ENCODE measurements at regions not wholly inside any gene's neighbourhood (a gene's known extent, or its start where the extent isn't known, plus 50 kb on each side); places are given as distances from the start of the nearest gene placed in this dataset.

- Histone ChIP-seq H3K9me3 (ENCODE audit: low read length) (no peaks in the 10 kb centered on the region), H3K9me2 (ENCODE audit: low read depth, low read length) (no peaks in the 10 kb centered on the region), H3K27me3 (ENCODE audit: insufficient read depth, low read length) (0 out of 2 replicates have a peak, but pooled peaks cover 6% of the 10 kb centered on the region), H4K20me1 (ENCODE audit: insufficient read depth, low read length) (no peaks in the 10 kb centered on the region), H3K36me3 (ENCODE audit: insufficient read depth, low read length) (no peaks in the 10 kb centered on the region), H3K4me1 (ENCODE audit: insufficient read depth, low read length, severe bottlenecking) (no peaks in the 10 kb centered on the region), H2AFZ (ENCODE audit: low read length) (no peak overlapping the region), H3K79me2 (ENCODE audit: insufficient read depth, low read length) (no peaks in the 10 kb centered on the region), H3F3A (ENCODE audit: insufficient read depth, low read length) (no peaks in the 10 kb centered on the region), H3K4me3 (ENCODE audit: low read depth, low read length, poor library complexity, severe bottlenecking) (no peak overlapping the region), H3K27ac (ENCODE audit: low read depth, low read length, poor library complexity, severe bottlenecking) (no peak overlapping the region), H3K9ac (ENCODE audit: low read length) (no peak overlapping the region), H3K4me2 (ENCODE audit: low read length) (no peak overlapping the region)
- TF ChIP-seq EZH2 (IDR thresholded peaks at IDR 0.05; ENCODE audit: borderline replicate concordance, low read length) = no peak
- TF ChIP-seq CTCF (IDR thresholded peaks at IDR 0.05; ENCODE audit: low read length) = no peak
These were observed 157.8 kb downstream of the FGF18 start for GRCh38 chr5:171577042-171577758.

- Histone ChIP-seq H3K9ac (ENCODE audit: low read length) (no peak overlapping the region), H3K27ac (ENCODE audit: low read depth, low read length, poor library complexity, severe bottlenecking) (no peak overlapping the region), H3K36me3 (ENCODE audit: insufficient read depth, low read length) (no peaks in the 10 kb centered on the region), H3K4me3 (ENCODE audit: low read depth, low read length, poor library complexity, severe bottlenecking) (no peak overlapping the region), H4K20me1 (ENCODE audit: insufficient read depth, low read length) (no peaks in the 10 kb centered on the region), H3K9me3 (ENCODE audit: low read length) (no peaks in the 10 kb centered on the region), H3K4me2 (ENCODE audit: low read length) (no peak overlapping the region), H3K4me1 (ENCODE audit: insufficient read depth, low read length, severe bottlenecking) (no peaks in the 10 kb centered on the region), H2AFZ (ENCODE audit: low read length) (no peak overlapping the region), H3K9me2 (ENCODE audit: low read depth, low read length) (no peaks in the 10 kb centered on the region), H3F3A (ENCODE audit: insufficient read depth, low read length) (no peaks in the 10 kb centered on the region), H3K79me2 (ENCODE audit: insufficient read depth, low read length) (no peaks in the 10 kb centered on the region), H3K27me3 (ENCODE audit: insufficient read depth, low read length) (0 out of 2 replicates have a peak, but pooled peaks cover 6% of the 10 kb centered on the region)
- TF ChIP-seq CTCF (IDR thresholded peaks at IDR 0.05; ENCODE audit: low read length) (no peak), EZH2 (IDR thresholded peaks at IDR 0.05; ENCODE audit: borderline replicate concordance, low read length) (no peak)
These were observed 158.8 kb downstream of the FGF18 start for GRCh38 chr5:171578049-171578828.

GRCh38 chr5:171578829-171579491, 159.5 kb downstream of the FGF18 start:
- H2AFZ ChIP-seq (ENCODE audit: low read length) = no peak overlapping the region
- H3K36me3 ChIP-seq (ENCODE audit: insufficient read depth, low read length) = no peaks in the 10 kb centered on the region
- H3F3A ChIP-seq (ENCODE audit: insufficient read depth, low read length) = no peaks in the 10 kb centered on the region
- H3K4me1 ChIP-seq (ENCODE audit: insufficient read depth, low read length, severe bottlenecking) = no peaks in the 10 kb centered on the region
- H3K27me3 ChIP-seq (ENCODE audit: insufficient read depth, low read length) = 0 out of 2 replicates have a peak, but pooled peaks cover 6% of the 10 kb centered on the region
- no peak overlapping the region for H3K27ac ChIP-seq (ENCODE audit: low read depth, low read length, poor library complexity, severe bottlenecking)
- no peaks in the 10 kb centered on the region for H4K20me1 ChIP-seq (ENCODE audit: insufficient read depth, low read length)
- H3K4me3 ChIP-seq (ENCODE audit: low read depth, low read length, poor library complexity, severe bottlenecking) = no peak overlapping the region
- H3K9me2 ChIP-seq (ENCODE audit: low read depth, low read length) = no peaks in the 10 kb centered on the region
- H3K79me2 ChIP-seq (ENCODE audit: insufficient read depth, low read length) = no peaks in the 10 kb centered on the region
- no peak overlapping the region for H3K4me2 ChIP-seq (ENCODE audit: low read length)
- TF ChIP-seq CTCF (IDR thresholded peaks at IDR 0.05; ENCODE audit: low read length) (no peak), EZH2 (IDR thresholded peaks at IDR 0.05; ENCODE audit: borderline replicate concordance, low read length) (no peak)
- no peak overlapping the region for H3K9ac ChIP-seq (ENCODE audit: low read length)
- no peaks in the 10 kb centered on the region for H3K9me3 ChIP-seq (ENCODE audit: low read length)
